WTC11 (cell line): ENCODE measurements at regions not wholly inside any gene's neighbourhood (a gene's known extent, or its start where the extent isn't known, plus 50 kb on each side); places are given as distances from the start of the nearest gene placed in this dataset.

Experiments used
- ATAC-seq: fragments of 200-7000 bp; cut with Tn5 transposase; 2 replicates; pipeline ENCODE4 v1.10.0; 2021; ENCODE audit warnings: mild to moderate bottlenecking, moderate library complexity
- CTCF ChIA-PET: fragments of 300-600 bp; sonication (Branson Sonifier 250); formaldehyde crosslinking; loops from one replicate; lab custom pipeline; 2021; ENCODE audit warnings: antibody characterized with exemption; lab: Charles Lee
- POLR2A ChIA-PET: fragments of 350-600 bp; sonication (Branson Sonifier 250); formaldehyde crosslinking; loops from one replicate; lab custom pipeline; 2021; ENCODE audit warnings: antibody characterized with exemption; lab: Charles Lee
- DNase-seq: peaks from one replicate; pipeline ENCODE4 v3.0.0; 2021; ENCODE audit warnings: low spot score
- H3K27ac Mint-ChIP-seq: 2 replicates; pipeline ENCODE4 v1.8.0; 2021; ENCODE audit warnings: mixed read lengths
- H3K27me3 Mint-ChIP-seq: 2 replicates; pipeline ENCODE4 v1.8.0; 2021; ENCODE audit warnings: low read depth, mild to moderate bottlenecking, moderate library complexity, mixed read lengths
- H3K36me3 Mint-ChIP-seq: 2 replicates; pipeline ENCODE4 v1.8.0; 2021; ENCODE audit warnings: mixed read lengths
- H3K4me1 Mint-ChIP-seq: 2 replicates; pipeline ENCODE4 v1.8.0; 2022; ENCODE audit warnings: mixed read lengths
- H3K4me3 Mint-ChIP-seq: 2 replicates; pipeline ENCODE4 v1.8.0; 2021; ENCODE audit warnings: mild to moderate bottlenecking, moderate library complexity, mixed read lengths
- H3K9me3 Mint-ChIP-seq: 2 replicates; pipeline ENCODE4 v1.8.0; 2021; ENCODE audit warnings: mixed read lengths
- ESRRA ChIP-seq: sonication (generic); formaldehyde crosslinking; IDR thresholded peaks from 2 replicates; pipeline ENCODE4 v1.8.1; 2022; ENCODE audit warnings: mild to moderate bottlenecking, missing genetic modification reagents, borderline replicate concordance
- GABPB1 ChIP-seq: sonication (generic); formaldehyde crosslinking; IDR thresholded peaks from 2 replicates; pipeline ENCODE4 v1.8.1; 2023; ENCODE audit warnings: mild to moderate bottlenecking, missing genetic modification reagents
- HMGA2 ChIP-seq: fragments of 250-450 bp; sonication (Bioruptor Pico); IDR thresholded peaks from 2 replicates; pipeline ENCODE4 v1.4.0; 2021; ENCODE audit warnings: mild to moderate bottlenecking, moderate library complexity
- IRF2 ChIP-seq: sonication (generic); formaldehyde crosslinking; IDR thresholded peaks from 2 replicates; pipeline ENCODE4 v1.8.0; 2022; ENCODE audit warnings: low read depth, missing genetic modification reagents, borderline replicate concordance
- JUN ChIP-seq: sonication (generic); formaldehyde crosslinking; IDR thresholded peaks from 2 replicates; pipeline ENCODE4 v1.8.0; 2023; ENCODE audit warnings: mild to moderate bottlenecking, missing genetic modification reagents
- MYBL2 ChIP-seq: sonication (generic); formaldehyde crosslinking; IDR thresholded peaks from 2 replicates; pipeline ENCODE4 v1.8.1; 2023; ENCODE audit warnings: mild to moderate bottlenecking, moderate library complexity, missing genetic modification reagents
- NFYB ChIP-seq: sonication (generic); formaldehyde crosslinking; conservative IDR thresholded peaks from 2 replicates; pipeline ENCODE4 v1.8.0; 2022; ENCODE audit warnings: low read depth, missing genetic modification reagents
- OVOL2 ChIP-seq: fragments of 250-450 bp; sonication (Bioruptor Pico); IDR thresholded peaks from 2 replicates; pipeline ENCODE4 v1.9.0; 2021; ENCODE audit warnings: mild to moderate bottlenecking, borderline replicate concordance
- PRRX2 ChIP-seq: fragments of 250-450 bp; sonication (Bioruptor Pico); IDR thresholded peaks from 2 replicates; pipeline ENCODE4 v1.8.0; 2021; ENCODE audit warnings: mild to moderate bottlenecking
- SP1 ChIP-seq: sonication (generic); formaldehyde crosslinking; conservative IDR thresholded peaks from 2 replicates; pipeline ENCODE4 v1.8.1; 2022; ENCODE audit warnings: missing genetic modification reagents
- ZNF263 ChIP-seq: sonication (generic); formaldehyde crosslinking; IDR thresholded peaks from 2 replicates; pipeline ENCODE4 v1.8.1; 2022; ENCODE audit warnings: low read depth, mild to moderate bottlenecking, moderate library complexity, missing genetic modification reagents
- ZNF416 ChIP-seq: fragments of 250-450 bp; sonication (Bioruptor Pico); IDR thresholded peaks from 2 replicates; pipeline ENCODE4 v1.9.0; 2021; ENCODE audit warnings: mild to moderate bottlenecking, inconsistent platforms
- TF ChIP-seq, protein P1 (sequence below): sonication (generic); formaldehyde crosslinking; IDR thresholded peaks from 2 replicates; pipeline ENCODE4 v1.8.1; 2022; ENCODE audit warnings: mild to moderate bottlenecking, moderate library complexity, missing genetic modification reagents
- TF ChIP-seq, protein P2 (sequence below): sonication (generic); formaldehyde crosslinking; IDR thresholded peaks from 2 replicates; pipeline ENCODE4 v1.8.1; 2023; ENCODE audit warnings: mild to moderate bottlenecking, missing genetic modification reagents, moderate library complexity
- TF ChIP-seq, protein P3 (sequence below): fragments of 250-450 bp; sonication (Bioruptor Pico); IDR thresholded peaks from 2 replicates; pipeline ENCODE4 v1.9.0; 2021; ENCODE audit warnings: moderate library complexity, mild to moderate bottlenecking, inconsistent platforms, borderline replicate concordance
- TF ChIP-seq, protein P4 (sequence below): fragments of 250-450 bp; sonication (Bioruptor Pico); IDR thresholded peaks from 2 replicates; pipeline ENCODE4 v1.8.0; 2021; ENCODE audit warnings: mild to moderate bottlenecking
- TF ChIP-seq, protein P5 (sequence below): fragments of 250-450 bp; sonication (Bioruptor Pico); IDR thresholded peaks from 2 replicates; pipeline ENCODE4 v2.1.2; 2022; ENCODE audit warnings: mild to moderate bottlenecking, moderate library complexity

DNA sequence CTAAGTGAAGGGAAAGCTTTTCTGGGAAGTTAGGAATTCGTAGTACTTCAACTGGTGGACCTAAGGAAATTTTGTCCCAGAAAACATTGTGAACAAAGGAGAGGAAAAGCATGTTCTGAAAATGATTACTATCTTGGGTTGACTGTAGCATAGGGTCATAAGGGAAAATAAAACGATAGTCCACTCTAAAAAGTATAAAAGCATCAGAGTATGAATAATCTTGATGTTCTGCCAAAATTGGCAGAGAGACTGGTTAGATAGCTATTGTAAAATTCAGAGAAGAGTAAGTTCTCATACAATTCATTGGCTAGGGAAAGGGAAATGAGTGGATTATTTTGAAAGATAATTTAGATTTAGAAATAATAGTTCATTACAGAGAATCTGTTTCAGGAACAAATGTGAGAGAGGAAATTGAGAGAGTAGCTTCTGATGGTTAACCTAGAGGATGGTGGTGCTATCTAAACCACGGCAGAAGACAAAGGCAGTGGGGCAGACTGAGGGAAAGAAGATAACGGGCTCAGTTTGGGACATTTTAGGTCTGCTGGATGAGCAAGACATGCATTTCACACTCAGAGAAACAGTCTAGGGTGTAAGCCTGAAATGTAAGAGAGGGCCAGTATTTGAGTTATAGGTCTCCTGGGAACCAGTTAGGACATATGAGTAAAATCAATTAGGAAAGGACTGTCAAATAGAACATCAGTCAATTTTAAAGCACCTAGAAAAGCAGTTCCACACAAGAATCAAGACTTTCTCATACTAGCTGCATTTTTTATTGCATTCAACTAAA lies 799.3 kb upstream of the CXADR start:
- Mint-ChIP-seq H3K27ac (no peak overlapping the region), H3K4me3 (no peak overlapping the region), H3K27me3 (no peaks in the 10 kb centered on the region), H3K9me3 (peaks cover 27% of the 10 kb centered on the region), H3K4me1 (peaks cover 4% of the 10 kb centered on the region; the same call in 1 of the 2 replicates), H3K36me3 (peaks cover 17% of the 10 kb centered on the region)
- ChIA-PET CTCF (no interaction called here), POLR2A (no interaction called here)
- DNase-seq (no peak), ATAC-seq (no peak)
- TF ChIP-seq, protein P1, sequence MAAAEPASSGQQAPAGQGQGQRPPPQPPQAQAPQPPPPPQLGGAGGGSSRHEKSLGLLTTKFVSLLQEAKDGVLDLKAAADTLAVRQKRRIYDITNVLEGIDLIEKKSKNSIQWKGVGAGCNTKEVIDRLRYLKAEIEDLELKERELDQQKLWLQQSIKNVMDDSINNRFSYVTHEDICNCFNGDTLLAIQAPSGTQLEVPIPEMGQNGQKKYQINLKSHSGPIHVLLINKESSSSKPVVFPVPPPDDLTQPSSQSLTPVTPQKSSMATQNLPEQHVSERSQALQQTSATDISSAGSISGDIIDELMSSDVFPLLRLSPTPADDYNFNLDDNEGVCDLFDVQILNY: no peak
- TF ChIP-seq, all 79 proteins: peak for 0

DNA sequence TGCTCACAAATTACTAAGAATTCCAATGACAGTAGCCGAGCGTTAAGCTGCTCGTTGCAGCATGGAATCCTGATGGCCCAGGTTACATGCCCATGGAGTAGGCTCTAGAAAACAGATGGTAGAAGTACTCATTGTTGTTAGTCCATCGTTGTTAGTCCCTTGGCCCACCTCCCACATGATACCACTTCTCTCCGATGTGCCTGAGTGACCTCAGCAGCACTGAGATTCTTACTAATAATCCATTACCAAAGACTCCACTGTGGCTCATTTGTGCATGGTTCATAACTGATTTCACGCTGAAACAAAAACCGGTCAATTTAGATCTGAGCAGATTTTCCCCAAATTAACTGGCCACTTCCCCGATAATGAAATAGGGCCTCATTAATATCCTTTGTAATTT lies 772.3 kb upstream of the CXADR start:
- DNase-seq (no peak), ATAC-seq (no peak)
- H3K9me3 Mint-ChIP-seq: peaks cover 11% of the 10 kb centered on the region
- 0 out of 2 replicates have a peak, but pooled peaks cover 2% of the 10 kb centered on the region for H3K4me1 Mint-ChIP-seq
- CTCF ChIA-PET: no interaction called here
- no peaks in the 10 kb centered on the region for H3K27me3 Mint-ChIP-seq
- H3K4me3 Mint-ChIP-seq: no peak overlapping the region
- TF ChIP-seq SP1 (no peak), HMGA2 (no peak), ZNF263 (CRISPR knock-in tag) (no peak), PRRX2 (no peak), MYBL2 (CRISPR knock-in tag) (no peak), ZNF416 (CRISPR knock-in tag) (no peak), IRF2 (CRISPR knock-in tag) (no peak), JUN (CRISPR knock-in tag) (no peak)
- TF ChIP-seq, protein P2, sequence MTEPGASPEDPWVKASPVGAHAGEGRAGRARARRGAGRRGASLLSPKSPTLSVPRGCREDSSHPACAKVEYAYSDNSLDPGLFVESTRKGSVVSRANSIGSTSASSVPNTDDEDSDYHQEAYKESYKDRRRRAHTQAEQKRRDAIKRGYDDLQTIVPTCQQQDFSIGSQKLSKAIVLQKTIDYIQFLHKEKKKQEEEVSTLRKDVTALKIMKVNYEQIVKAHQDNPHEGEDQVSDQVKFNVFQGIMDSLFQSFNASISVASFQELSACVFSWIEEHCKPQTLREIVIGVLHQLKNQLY: no peak
- TF ChIP-seq, protein P3, sequence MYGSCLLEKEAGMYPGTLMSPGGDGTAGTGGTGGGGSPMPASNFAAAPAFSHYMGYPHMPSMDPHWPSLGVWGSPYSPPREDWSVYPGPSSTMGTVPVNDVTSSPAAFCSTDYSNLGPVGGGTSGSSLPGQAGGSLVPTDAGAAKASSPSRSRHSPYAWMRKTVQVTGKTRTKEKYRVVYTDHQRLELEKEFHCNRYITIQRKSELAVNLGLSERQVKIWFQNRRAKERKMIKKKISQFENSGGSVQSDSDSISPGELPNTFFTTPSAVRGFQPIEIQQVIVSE (CRISPR knock-in tag): no peak
- TF ChIP-seq, protein P1: no peak
- H3K27ac Mint-ChIP-seq: no peak overlapping the region
- H3K36me3 Mint-ChIP-seq: no peaks in the 10 kb centered on the region
- POLR2A ChIA-PET: no interaction called here

DNA sequence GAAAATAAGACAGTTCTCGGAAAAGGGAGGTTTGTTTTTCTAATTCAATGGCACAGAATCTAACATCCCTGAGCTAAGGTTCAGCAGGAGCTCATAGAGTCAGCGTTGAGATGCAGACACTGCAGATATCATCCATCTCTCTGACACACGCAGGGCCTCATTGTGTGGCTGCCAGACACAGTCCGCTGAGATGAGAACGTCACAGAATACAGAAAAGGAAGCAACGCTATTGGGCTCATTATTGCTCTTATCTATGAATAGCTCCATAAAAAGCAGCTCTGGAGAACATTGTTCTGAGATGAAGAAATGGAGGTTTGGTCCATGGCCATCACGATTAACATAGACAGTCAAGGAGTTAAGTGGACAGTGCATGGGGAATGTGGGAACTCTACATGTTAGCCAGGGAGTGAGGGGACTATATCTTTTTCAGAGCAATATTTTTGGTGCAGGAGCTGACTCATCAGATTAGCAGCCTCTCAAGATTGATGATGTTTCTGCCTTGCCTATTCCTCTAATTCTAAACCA lies 771.6 kb upstream of the CXADR start:
- ChIA-PET CTCF (no interaction called here), POLR2A (no interaction called here)
- Mint-ChIP-seq H3K36me3 (no peaks in the 10 kb centered on the region), H3K4me3 (no peak overlapping the region), H3K27ac (no peak overlapping the region), H3K4me1 (0 out of 2 replicates have a peak, but pooled peaks cover 2% of the 10 kb centered on the region), H3K9me3 (peaks cover 6% of the 10 kb centered on the region), H3K27me3 (no peaks in the 10 kb centered on the region)
- no peak for ATAC-seq
- no peak for DNase-seq
- TF ChIP-seq, protein P4, sequence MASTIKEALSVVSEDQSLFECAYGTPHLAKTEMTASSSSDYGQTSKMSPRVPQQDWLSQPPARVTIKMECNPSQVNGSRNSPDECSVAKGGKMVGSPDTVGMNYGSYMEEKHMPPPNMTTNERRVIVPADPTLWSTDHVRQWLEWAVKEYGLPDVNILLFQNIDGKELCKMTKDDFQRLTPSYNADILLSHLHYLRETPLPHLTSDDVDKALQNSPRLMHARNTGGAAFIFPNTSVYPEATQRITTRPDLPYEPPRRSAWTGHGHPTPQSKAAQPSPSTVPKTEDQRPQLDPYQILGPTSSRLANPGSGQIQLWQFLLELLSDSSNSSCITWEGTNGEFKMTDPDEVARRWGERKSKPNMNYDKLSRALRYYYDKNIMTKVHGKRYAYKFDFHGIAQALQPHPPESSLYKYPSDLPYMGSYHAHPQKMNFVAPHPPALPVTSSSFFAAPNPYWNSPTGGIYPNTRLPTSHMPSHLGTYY (CRISPR knock-in tag): no peak
- TF ChIP-seq, protein P5, sequence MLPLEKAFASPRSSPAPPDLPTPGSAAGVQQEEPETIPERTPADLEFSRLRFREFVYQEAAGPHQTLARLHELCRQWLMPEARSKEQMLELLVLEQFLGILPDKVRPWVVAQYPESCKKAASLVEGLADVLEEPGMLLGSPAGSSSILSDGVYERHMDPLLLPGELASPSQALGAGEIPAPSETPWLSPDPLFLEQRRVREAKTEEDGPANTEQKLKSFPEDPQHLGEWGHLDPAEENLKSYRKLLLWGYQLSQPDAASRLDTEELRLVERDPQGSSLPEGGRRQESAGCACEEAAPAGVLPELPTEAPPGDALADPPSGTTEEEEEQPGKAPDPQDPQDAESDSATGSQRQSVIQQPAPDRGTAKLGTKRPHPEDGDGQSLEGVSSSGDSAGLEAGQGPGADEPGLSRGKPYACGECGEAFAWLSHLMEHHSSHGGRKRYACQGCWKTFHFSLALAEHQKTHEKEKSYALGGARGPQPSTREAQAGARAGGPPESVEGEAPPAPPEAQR (CRISPR knock-in tag): no peak
- TF ChIP-seq NFYB (CRISPR knock-in tag): no peak
- TF ChIP-seq ESRRA (CRISPR knock-in tag): no peak
- TF ChIP-seq OVOL2 (CRISPR knock-in tag): no peak
- no peak for TF ChIP-seq GABPB1 (CRISPR knock-in tag)
